ENCODE measurements at regions not wholly inside any gene's neighbourhood (a gene's known extent, or its start where the extent isn't known, plus 50 kb on each side); places are given as distances from the start of the nearest gene placed in this dataset.
A peak's percentile ranks its signal among the peaks of the same experiment; 100 is the strongest.

GRCh38 chr2:200054681-200055468, 99.5 kb downstream of the MAIP1 start:
- no peak for DNase-seq

- no peak for DNase-seq
Measured at GRCh38 chr2:200056105-200056504, 100.7 kb downstream of the MAIP1 start.

- no peak for DNase-seq
Measured at GRCh38 chr2:200063155-200063554, 107.8 kb downstream of the MAIP1 start.

GRCh38 chr2:200064879-200065278, 109.5 kb downstream of the MAIP1 start:
- DNase-seq = no peak

- peak; percentile 30 for DNase-seq
Measured at GRCh38 chr2:200065477-200065876, 110.1 kb downstream of the MAIP1 start.

- peak; percentile 30 for DNase-seq
Measured at GRCh38 chr2:200066417-200066816, 111.0 kb downstream of the MAIP1 start.

- no peak for DNase-seq
Measured at GRCh38 chr2:200068642-200069041, 113.3 kb downstream of the MAIP1 start.

GRCh38 chr2:200077210-200077650, 121.8 kb downstream of the MAIP1 start:
- no peak for DNase-seq

GRCh38 chr2:200077838-200078237, 122.5 kb downstream of the MAIP1 start:
- no peak for DNase-seq

GRCh38 chr2:200079356-200079755, 124.0 kb downstream of the MAIP1 start:
- no peak for DNase-seq

- DNase-seq = no peak
Measured at GRCh38 chr2:200081236-200081635, 125.9 kb downstream of the MAIP1 start.

GRCh38 chr2:200081811-200082210, 126.4 kb downstream of the MAIP1 start:
- no peak for DNase-seq

- DNase-seq = no peak
Measured at GRCh38 chr2:200084036-200084435, 128.7 kb downstream of the MAIP1 start.

GRCh38 chr2:200086911-200087310, 131.5 kb downstream of the MAIP1 start:
- DNase-seq = peak; percentile 15

- no peak for DNase-seq
Measured at GRCh38 chr2:200087451-200087850, 132.1 kb downstream of the MAIP1 start.

- DNase-seq = no peak
Measured at GRCh38 chr2:200089040-200089755, 133.8 kb downstream of the MAIP1 start.

GRCh38 chr2:200089756-200090109, 134.4 kb downstream of the MAIP1 start:
- no peak for DNase-seq

- DNase-seq = no peak
Measured at GRCh38 chr2:200090683-200091082, 135.3 kb downstream of the MAIP1 start.

- no peak for DNase-seq
Measured at GRCh38 chr2:200091126-200091525, 135.7 kb downstream of the MAIP1 start.

GRCh38 chr2:200092235-200092634, 136.9 kb downstream of the MAIP1 start:
- DNase-seq = no peak

- DNase-seq = no peak
Measured at GRCh38 chr2:200095436-200095835, 140.1 kb downstream of the MAIP1 start.

GRCh38 chr2:200099256-200099655, 143.9 kb downstream of the MAIP1 start:
- no peak for DNase-seq

GRCh38 chr2:200100027-200100426, 144.6 kb downstream of the MAIP1 start:
- DNase-seq = no peak

GRCh38 chr2:200101922-200102321, 146.5 kb downstream of the MAIP1 start:
- no peak for DNase-seq

Data from NCI-H2227 treated with DMSO at 0.1 percent for 48 hours (cell line).